ENCODE measurements at regions not wholly inside any gene's neighbourhood (a gene's known extent, or its start where the extent isn't known, plus 50 kb on each side); places are given as distances from the start of the nearest gene placed in this dataset.

DNA sequence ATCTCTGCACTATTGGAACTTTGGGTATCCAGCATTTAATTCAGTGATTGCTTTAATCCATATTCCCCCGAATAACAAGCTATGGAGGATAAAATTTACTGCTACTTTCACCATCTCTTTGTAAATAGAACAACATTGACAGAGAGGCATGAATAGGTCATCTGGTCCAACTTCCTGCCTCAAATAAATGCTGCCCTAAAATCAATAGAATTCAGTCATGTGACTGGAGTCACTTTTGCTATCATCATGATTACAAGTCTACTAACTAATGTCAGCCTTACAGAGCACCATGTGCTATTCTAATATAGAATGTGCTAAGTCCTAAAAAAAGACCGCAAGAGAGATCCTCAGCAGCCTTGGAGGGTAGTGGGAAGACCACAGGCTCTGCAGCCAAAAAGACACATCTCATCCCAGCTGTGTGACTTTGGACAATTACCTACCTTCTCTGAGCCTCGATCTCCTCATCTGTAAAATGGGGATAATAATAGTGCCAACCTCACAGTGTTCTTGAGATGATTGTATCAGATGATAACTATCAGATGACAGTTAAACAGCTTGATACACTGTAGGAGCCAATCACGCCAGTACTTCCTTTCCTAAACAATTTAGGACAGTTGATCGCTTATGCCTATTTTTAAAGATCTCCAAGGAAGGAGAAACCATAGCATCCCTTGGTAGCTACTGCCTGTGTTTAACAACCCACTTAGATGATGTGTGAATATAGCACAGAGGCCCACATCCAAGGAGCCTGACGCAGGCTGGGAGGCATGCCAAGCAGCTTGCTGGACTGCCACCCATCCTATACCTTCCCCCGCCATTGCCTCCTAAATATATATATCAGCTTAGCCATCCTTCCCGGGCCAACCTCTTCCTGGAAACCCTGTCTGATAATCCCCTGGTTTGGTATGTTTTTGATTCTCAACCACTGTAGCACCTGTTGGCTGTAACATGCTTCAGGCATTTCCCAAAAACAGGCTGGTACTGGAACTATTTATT, 77.3 kb upstream of the PHF21A start:
- no peak for TF ChIP-seq POLR2AphosphoS5 (IDR thresholded peaks at IDR 0.05; ENCODE audit: insufficient read depth, low read depth, low read length)
- no peak for TF ChIP-seq CTCF (IDR thresholded peaks at IDR 0.05; ENCODE audit: extremely low read depth in 1 of 2, insufficient read depth in 1 of 2, low read depth in 1 of 2, low read length in 2 of 2)
- TF ChIP-seq POLR2A (IDR thresholded peaks at IDR 0.05; ENCODE audit: low read depth, low read length), result no peak
- TF ChIP-seq GATA2 (IDR thresholded peaks at IDR 0.05; ENCODE audit: insufficient read depth, insufficient read length, low read depth, low read length), result no peak
- TF ChIP-seq FOS (IDR thresholded peaks at IDR 0.05; ENCODE audit: borderline replicate concordance, insufficient read depth, low read length), result no peak
- TF ChIP-seq MYC (IDR thresholded peaks at IDR 0.05; ENCODE audit: low read depth, low read length), result no peak

Data from endothelial cell of umbilical vein (primary cell).